Karpas-422 (cell line): ENCODE measurements at regions not wholly inside any gene's neighbourhood (a gene's known extent, or its start where the extent isn't known, plus 50 kb on each side); places are given as distances from the start of the nearest gene placed in this dataset.

ENCODE experiments used
- DNase-seq: peaks from one replicate; pipeline ENCODE4 v3.0.0-alpha.2; 2015
- H2AFZ ChIP-seq: fragments of 200-600 bp; sonication (generic); 2 replicates; pipeline ENCODE4 v1.6.1; 2014; ENCODE audit warnings: antibody characterized with exemption, low read length, mixed read lengths
- H3K27ac ChIP-seq: fragments of 200-600 bp; sonication (generic); 2 replicates; pipeline ENCODE4 v1.5.1; 2014; ENCODE audit warnings: mild to moderate bottlenecking, low read length, moderate library complexity
- H3K27me3 ChIP-seq: fragments of 200-600 bp; sonication (generic); 2 replicates; pipeline ENCODE4 v1.6.1; 2014; ENCODE audit warnings: low read length, mixed read lengths
- H3K36me3 ChIP-seq: fragments of 200-600 bp; sonication (generic); 2 replicates; pipeline ENCODE4 v1.6.1; 2014; ENCODE audit warnings: low read length, mixed read lengths; ENCODE audit not compliant: insufficient read depth
- H3K4me1 ChIP-seq: fragments of 200-600 bp; sonication (generic); 2 replicates; pipeline ENCODE4 v1.6.1; 2014; ENCODE audit warnings: mild to moderate bottlenecking, low read length, mixed read lengths
- H3K4me2 ChIP-seq: fragments of 200-600 bp; sonication (generic); 2 replicates; pipeline ENCODE4 v1.6.1; 2014; ENCODE audit warnings: low read length, low read depth, mild to moderate bottlenecking; ENCODE audit not compliant: poor library complexity, severe bottlenecking
- H3K4me3 ChIP-seq: fragments of 200-600 bp; sonication (generic); 2 replicates; pipeline ENCODE4 v1.5.1; 2014; ENCODE audit warnings: mild to moderate bottlenecking, antibody characterized with exemption, low read length, mixed read lengths
- H3K79me2 ChIP-seq: fragments of 200-600 bp; sonication (generic); 2 replicates; pipeline ENCODE4 v1.6.1; 2014; ENCODE audit warnings: mild to moderate bottlenecking, low read length, mixed read lengths
- H3K9ac ChIP-seq: fragments of 200-600 bp; sonication (generic); 2 replicates; pipeline ENCODE4 v1.6.0; 2014; ENCODE audit warnings: low read length
- H3K9me2 ChIP-seq: fragments of 200-600 bp; sonication (generic), shearing (Covaris generic); replicated peaks from 2 replicates; pipeline ENCODE4 v1.6.0; 2014; ENCODE audit warnings: mild to moderate bottlenecking, low read length, moderate library complexity; ENCODE audit not compliant: insufficient read depth
- H3K9me3 ChIP-seq: fragments of 300-700, 200-600 bp; sonication (generic); 2 replicates; pipeline ENCODE4 v1.6.1; 2014; ENCODE audit warnings: low read length, mixed read lengths
- H4K20me1 ChIP-seq: fragments of 200-600 bp; sonication (generic); 2 replicates; pipeline ENCODE4 v1.6.1; 2014; ENCODE audit warnings: mild to moderate bottlenecking, antibody characterized with exemption, low read length, low read depth; ENCODE audit not compliant: insufficient read depth

GRCh38 chr10:4265964-4266363 lies 481.0 kb upstream of the KLF6 start:
- H2AFZ ChIP-seq = no peak overlapping the region
- H3K9ac ChIP-seq = no peak overlapping the region
- no peaks in the 10 kb centered on the region for H4K20me1 ChIP-seq
- H3K79me2 ChIP-seq = no peaks in the 10 kb centered on the region
- H3K9me3 ChIP-seq = no peaks in the 10 kb centered on the region
- no peak for DNase-seq
- no peaks in the 10 kb centered on the region for H3K9me2 ChIP-seq
- H3K27ac ChIP-seq = no peak overlapping the region
- no peak overlapping the region for H3K4me2 ChIP-seq
- H3K4me3 ChIP-seq = no peak overlapping the region
- H3K36me3 ChIP-seq = no peaks in the 10 kb centered on the region
- peaks cover 5% of the 10 kb centered on the region for H3K4me1 ChIP-seq
- no peaks in the 10 kb centered on the region for H3K27me3 ChIP-seq

GRCh38 chr10:4264209-4264865 lies 479.3 kb upstream of the KLF6 start:
- no peak overlapping the region for H3K27ac ChIP-seq
- no peak overlapping the region for H3K9ac ChIP-seq
- no peaks in the 10 kb centered on the region for H3K79me2 ChIP-seq
- no peaks in the 10 kb centered on the region for H3K9me3 ChIP-seq
- no peaks in the 10 kb centered on the region for H3K36me3 ChIP-seq
- H3K4me2 ChIP-seq = no peak overlapping the region
- peaks cover 5% of the 10 kb centered on the region for H3K4me1 ChIP-seq
- no peaks in the 10 kb centered on the region for H3K9me2 ChIP-seq
- H3K27me3 ChIP-seq = no peaks in the 10 kb centered on the region
- H3K4me3 ChIP-seq = no peak overlapping the region
- H2AFZ ChIP-seq = no peak overlapping the region
- DNase-seq = no peak
- no peaks in the 10 kb centered on the region for H4K20me1 ChIP-seq

- Histone ChIP-seq H3K9me2 (no peaks in the 10 kb centered on the region), H3K4me3 (no peak overlapping the region), H3K27ac (no peak overlapping the region), H3K4me2 (no peak overlapping the region), H3K9ac (no peak overlapping the region), H3K27me3 (no peaks in the 10 kb centered on the region), H4K20me1 (no peaks in the 10 kb centered on the region), H2AFZ (no peak overlapping the region), H3K36me3 (no peaks in the 10 kb centered on the region), H3K4me1 (peaks cover 5% of the 10 kb centered on the region), H3K79me2 (no peaks in the 10 kb centered on the region), H3K9me3 (no peaks in the 10 kb centered on the region)
- no peak for DNase-seq
Observed at GRCh38 chr10:4263601-4263921, 478.6 kb upstream of the KLF6 start.

GRCh38 chr10:4262870-4263600 lies 478.0 kb upstream of the KLF6 start:
- no peak overlapping the region for H3K9ac ChIP-seq
- H3K36me3 ChIP-seq = no peaks in the 10 kb centered on the region

GRCh38 chr10:4262449-4262848 lies 477.4 kb upstream of the KLF6 start:
- Histone ChIP-seq H3K27me3 (no peaks in the 10 kb centered on the region), H3K36me3 (no peaks in the 10 kb centered on the region), H3K9me2 (no peaks in the 10 kb centered on the region), H2AFZ (no peak overlapping the region), H3K4me1 (peaks cover 5% of the 10 kb centered on the region), H3K9ac (no peak overlapping the region), H3K79me2 (no peaks in the 10 kb centered on the region), H3K4me2 (no peak overlapping the region), H3K4me3 (no peak overlapping the region), H3K9me3 (no peaks in the 10 kb centered on the region), H4K20me1 (no peaks in the 10 kb centered on the region), H3K27ac (no peak overlapping the region)
- no peak for DNase-seq

More at GRCh38 chr10:4262870-4263600, 478.0 kb upstream of the KLF6 start:
- Histone ChIP-seq H3K4me1 (peaks cover 5% of the 10 kb centered on the region), H2AFZ (no peak overlapping the region), H3K9me3 (no peaks in the 10 kb centered on the region), H3K27ac (no peak overlapping the region), H3K27me3 (no peaks in the 10 kb centered on the region), H4K20me1 (no peaks in the 10 kb centered on the region), H3K79me2 (no peaks in the 10 kb centered on the region), H3K9me2 (no peaks in the 10 kb centered on the region), H3K4me3 (no peak overlapping the region), H3K4me2 (no peak overlapping the region)
- DNase-seq = no peak

GRCh38 chr10:4260483-4261124 lies 475.6 kb upstream of the KLF6 start:
- Histone ChIP-seq H3K4me2 (no peak overlapping the region), H3K27me3 (no peaks in the 10 kb centered on the region), H3K9me2 (no peaks in the 10 kb centered on the region), H2AFZ (no peak overlapping the region), H3K36me3 (no peaks in the 10 kb centered on the region), H4K20me1 (no peaks in the 10 kb centered on the region), H3K79me2 (no peaks in the 10 kb centered on the region), H3K9me3 (no peaks in the 10 kb centered on the region), H3K4me1 (peaks cover 5% of the 10 kb centered on the region), H3K27ac (no peak overlapping the region), H3K4me3 (no peak overlapping the region), H3K9ac (no peak overlapping the region)
- no peak for DNase-seq

GRCh38 chr10:4257939-4258465 lies 473.0 kb upstream of the KLF6 start:
- Histone ChIP-seq H2AFZ (no peak overlapping the region), H3K9me2 (no peaks in the 10 kb centered on the region), H3K27ac (no peak overlapping the region), H3K27me3 (no peaks in the 10 kb centered on the region), H3K4me1 (peaks cover 5% of the 10 kb centered on the region), H3K4me2 (no peak overlapping the region), H3K79me2 (no peaks in the 10 kb centered on the region), H3K36me3 (no peaks in the 10 kb centered on the region), H4K20me1 (no peaks in the 10 kb centered on the region), H3K4me3 (no peak overlapping the region), H3K9ac (no peak overlapping the region), H3K9me3 (no peaks in the 10 kb centered on the region)
- no peak for DNase-seq

GRCh38 chr10:4256971-4257370 lies 472.0 kb upstream of the KLF6 start:
- Histone ChIP-seq H3K4me2 (no peak overlapping the region), H3K9me2 (no peaks in the 10 kb centered on the region), H3K9me3 (no peaks in the 10 kb centered on the region), H3K79me2 (no peaks in the 10 kb centered on the region), H3K36me3 (no peaks in the 10 kb centered on the region), H4K20me1 (no peaks in the 10 kb centered on the region), H2AFZ (no peak overlapping the region), H3K27ac (no peak overlapping the region), H3K9ac (no peak overlapping the region), H3K4me3 (no peak overlapping the region), H3K27me3 (no peaks in the 10 kb centered on the region), H3K4me1 (peaks cover 5% of the 10 kb centered on the region)
- DNase-seq = no peak
